ENCODE measurements at regions not wholly inside any gene's neighbourhood (a gene's known extent, or its start where the extent isn't known, plus 50 kb on each side); places are given as distances from the start of the nearest gene placed in this dataset.

DNA sequence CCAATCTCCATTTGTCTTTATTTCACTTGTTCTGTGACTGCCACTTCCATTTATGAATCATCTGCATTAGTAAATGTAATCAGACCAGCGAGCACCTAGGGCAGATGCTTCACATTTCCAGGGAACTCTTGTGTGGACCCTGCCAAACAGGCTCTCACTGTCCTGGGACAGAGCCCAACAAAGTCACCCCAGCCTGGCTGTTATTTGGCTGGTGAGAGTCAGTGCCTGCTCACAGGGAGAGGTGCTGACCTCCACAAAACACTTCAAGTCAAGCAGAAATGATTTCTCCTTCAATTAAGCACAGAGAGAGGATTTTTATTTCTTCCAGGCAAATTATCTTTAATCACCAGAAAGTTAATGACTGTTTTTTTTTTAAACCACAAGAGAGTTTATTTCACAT lies 568.0 kb downstream of the MTRR start:
- no peaks in the 10 kb centered on the region for H4K20me1 ChIP-seq (ENCODE audit: control insufficient read depth, extremely low read depth, insufficient read depth, low read length)
- no peaks in the 10 kb centered on the region for H3K4me1 ChIP-seq (ENCODE audit: control insufficient read depth, extremely low read depth, insufficient read depth, low read length)
- TF ChIP-seq EZH2 (IDR thresholded peaks at IDR 0.05; ENCODE audit: low read length), result no peak
- TF ChIP-seq, protein P1, sequence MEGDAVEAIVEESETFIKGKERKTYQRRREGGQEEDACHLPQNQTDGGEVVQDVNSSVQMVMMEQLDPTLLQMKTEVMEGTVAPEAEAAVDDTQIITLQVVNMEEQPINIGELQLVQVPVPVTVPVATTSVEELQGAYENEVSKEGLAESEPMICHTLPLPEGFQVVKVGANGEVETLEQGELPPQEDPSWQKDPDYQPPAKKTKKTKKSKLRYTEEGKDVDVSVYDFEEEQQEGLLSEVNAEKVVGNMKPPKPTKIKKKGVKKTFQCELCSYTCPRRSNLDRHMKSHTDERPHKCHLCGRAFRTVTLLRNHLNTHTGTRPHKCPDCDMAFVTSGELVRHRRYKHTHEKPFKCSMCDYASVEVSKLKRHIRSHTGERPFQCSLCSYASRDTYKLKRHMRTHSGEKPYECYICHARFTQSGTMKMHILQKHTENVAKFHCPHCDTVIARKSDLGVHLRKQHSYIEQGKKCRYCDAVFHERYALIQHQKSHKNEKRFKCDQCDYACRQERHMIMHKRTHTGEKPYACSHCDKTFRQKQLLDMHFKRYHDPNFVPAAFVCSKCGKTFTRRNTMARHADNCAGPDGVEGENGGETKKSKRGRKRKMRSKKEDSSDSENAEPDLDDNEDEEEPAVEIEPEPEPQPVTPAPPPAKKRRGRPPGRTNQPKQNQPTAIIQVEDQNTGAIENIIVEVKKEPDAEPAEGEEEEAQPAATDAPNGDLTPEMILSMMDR (optimal IDR thresholded peaks at IDR 0.05 in 1 of 3, IDR thresholded peaks at IDR 0.05 in 1 of 3, conservative IDR thresholded peaks at IDR 0.05 in 1 of 3; ENCODE audit: extremely low read depth in 1 of 3, insufficient read depth in 2 of 3, low read length in 3 of 3), result no peak
- H3K36me3 ChIP-seq (ENCODE audit: control insufficient read depth in 2 of 2, extremely low read depth in 1 of 2, insufficient read depth in 2 of 2, low read length in 2 of 2), result no peaks in the 10 kb centered on the region
- H3K9me1 ChIP-seq (ENCODE audit: control insufficient read depth, extremely low read depth, insufficient read depth, low read length), result no peaks in the 10 kb centered on the region
- H3K4me3 ChIP-seq (ENCODE audit: control insufficient read depth in 2 of 3, extremely low read depth in 1 of 3, insufficient read depth in 2 of 3, low read depth in 1 of 3, low read length in 3 of 3), result no peak overlapping the region
- no peak overlapping the region for H3K4me2 ChIP-seq (ENCODE audit: control insufficient read depth, extremely low read depth, insufficient read depth, low read depth, low read length)
- no peaks in the 10 kb centered on the region for H3K79me2 ChIP-seq (ENCODE audit: control insufficient read depth, insufficient read depth, low read length)
- FAIRE-seq (no peak), DNase-seq (ENCODE audit: low read depth, low spot score) (no peak)
- no peak overlapping the region for H3K9ac ChIP-seq (ENCODE audit: control insufficient read depth, extremely low read depth, insufficient read depth, low read length)
- no peak overlapping the region for H3K27ac ChIP-seq (ENCODE audit: control insufficient read depth, insufficient read depth, low read length)
- no peak overlapping the region for H2AFZ ChIP-seq (ENCODE audit: control insufficient read depth, low read length)
- dilution Hi-C loops (cut with MboI; ENCODE audit: extremely low pct_ligation_motif_present, low sequenced_read_pairs), result no loop called here
- H3K27me3 ChIP-seq (ENCODE audit: control insufficient read depth, extremely low read depth, insufficient read depth, low read length), result no peaks in the 10 kb centered on the region
- no peaks in the 10 kb centered on the region for H3K9me3 ChIP-seq (ENCODE audit: control insufficient read depth, low read depth, low read length)

DNA sequence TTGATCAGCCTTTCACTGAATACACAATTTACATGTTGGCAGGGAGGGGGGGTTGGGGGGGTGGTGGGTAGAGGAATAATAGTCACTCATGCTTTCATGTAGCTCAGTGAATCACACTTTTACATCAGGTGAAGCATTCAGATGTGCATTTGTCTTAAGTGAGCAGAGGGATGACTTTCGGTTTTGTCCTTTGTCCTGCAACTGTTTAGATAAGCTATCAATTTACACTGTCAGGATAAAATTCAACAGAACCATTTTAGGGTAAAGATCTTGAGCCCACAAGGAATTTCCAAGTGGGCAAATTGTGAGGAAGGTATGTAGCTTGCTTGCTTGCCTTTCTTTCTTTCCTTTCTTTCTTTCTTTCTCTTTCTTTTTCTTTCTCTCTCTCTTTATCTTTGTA lies 576.2 kb downstream of the MTRR start:
- Histone ChIP-seq H3K4me1 (ENCODE audit: control insufficient read depth, extremely low read depth, insufficient read depth, low read length) (no peaks in the 10 kb centered on the region), H3K4me3 (ENCODE audit: control insufficient read depth in 2 of 3, extremely low read depth in 1 of 3, insufficient read depth in 2 of 3, low read depth in 1 of 3, low read length in 3 of 3) (no peak overlapping the region), H3K27me3 (ENCODE audit: control insufficient read depth, extremely low read depth, insufficient read depth, low read length) (no peaks in the 10 kb centered on the region), H3K27ac (ENCODE audit: control insufficient read depth, insufficient read depth, low read length) (no peak overlapping the region), H2AFZ (ENCODE audit: control insufficient read depth, low read length) (no peak overlapping the region), H3K36me3 (ENCODE audit: control insufficient read depth in 2 of 2, extremely low read depth in 1 of 2, insufficient read depth in 2 of 2, low read length in 2 of 2) (no peaks in the 10 kb centered on the region), H3K9ac (ENCODE audit: control insufficient read depth, extremely low read depth, insufficient read depth, low read length) (no peak overlapping the region), H3K9me3 (ENCODE audit: control insufficient read depth, low read depth, low read length) (no peaks in the 10 kb centered on the region), H4K20me1 (ENCODE audit: control insufficient read depth, extremely low read depth, insufficient read depth, low read length) (no peaks in the 10 kb centered on the region), H3K9me1 (ENCODE audit: control insufficient read depth, extremely low read depth, insufficient read depth, low read length) (no peaks in the 10 kb centered on the region), H3K79me2 (ENCODE audit: control insufficient read depth, insufficient read depth, low read length) (no peaks in the 10 kb centered on the region), H3K4me2 (ENCODE audit: control insufficient read depth, extremely low read depth, insufficient read depth, low read depth, low read length) (no peak overlapping the region)
- TF ChIP-seq EZH2 (IDR thresholded peaks at IDR 0.05; ENCODE audit: low read length), result no peak
- TF ChIP-seq, protein P1 (optimal IDR thresholded peaks at IDR 0.05 in 1 of 3, IDR thresholded peaks at IDR 0.05 in 1 of 3, conservative IDR thresholded peaks at IDR 0.05 in 1 of 3; ENCODE audit: extremely low read depth in 1 of 3, insufficient read depth in 2 of 3, low read length in 3 of 3), result no peak
- no peak for DNase-seq (ENCODE audit: low read depth, low spot score)
- FAIRE-seq, result no peak
- dilution Hi-C loops (cut with MboI; ENCODE audit: extremely low pct_ligation_motif_present, low sequenced_read_pairs), result no loop called here

All from keratinocyte (primary cell).